Right lobe of liver (tissue), 6 donors: ENCODE measurements at regions not wholly inside any gene's neighbourhood (a gene's known extent, or its start where the extent isn't known, plus 50 kb on each side); places are given as distances from the start of the nearest gene placed in this dataset.

Experiments used
- ATAC-seq, 4 donors: fragments of 200-7000 bp; cut with Tn5 transposase; one replicate each; pipeline ENCODE4 v1.9.1; 2020; ENCODE audit warnings: mild to moderate bottlenecking in 4 of 4, moderate library complexity in 4 of 4
- DNase-seq, 3 donors: peaks; one replicate each; pipeline ENCODE4 v3.0.0-alpha.2; 2020
- H3K27ac ChIP-seq, 3 donors: fragments of 200-600 bp; one replicate each; pipeline ENCODE4 v1.8.0; 2022
- H3K27me3 ChIP-seq, 2 donors: fragments of 200-600 bp; one replicate each; pipeline ENCODE4 v1.8.0; 2022
- H3K36me3 ChIP-seq, 4 donors: fragments of 200-600 bp; sonication (generic) in 1 of 4; one replicate each; pipeline versions ENCODE4 v1.5.1 to v1.8.0; 2017 to 2022; ENCODE audit warnings: control low read depth in 1 of 4
- H3K4me1 ChIP-seq, 4 donors: fragments of 200-600 bp; sonication (generic) in 1 of 4; one replicate each; pipeline versions ENCODE4 v1.5.1 to v1.8.0; 2017 to 2022; ENCODE audit warnings: control low read depth in 1 of 4
- H3K4me3 ChIP-seq, 3 donors: fragments of 200-600 bp; one replicate each; pipeline ENCODE4 v1.8.0; 2022
- H3K9me3 ChIP-seq, 4 donors: fragments of 200-600 bp; sonication (generic) in 1 of 4; one replicate each; pipeline versions ENCODE4 v1.5.1 to v1.8.0; 2017 to 2022; ENCODE audit warnings: control low read depth in 1 of 4
- CTCF ChIP-seq, 4 donors: fragments of 200-600 bp in 3 of 4; fragments of 450-650 bp in 1 of 4; IDR thresholded peaks; one replicate each; pipeline versions ENCODE4 v1.5.1 to v1.8.0; 2016 to 2022; ENCODE audit warnings: antibody characterized with exemption in 4 of 4, mild to moderate bottlenecking in 2 of 4
- POLR2A ChIP-seq: fragments of 450-650 bp; IDR thresholded peaks from one replicate; pipeline ENCODE4 v1.6.1; 2017; ENCODE audit warnings: antibody characterized with exemption, mild to moderate bottlenecking
- WGBS: methylation state at CpG from one replicate; pipeline ENCODE4 v1.1.6; 2018; ENCODE audit warnings: low coverage, low lambda C conversion rate; ENCODE audit not compliant: insufficient coverage; ENCODE audit errors: missing lambda C conversion rate; 5-methylcytosine and 5-hydroxymethylcytosine counted together
- intact Hi-C, 2 donors: fragments of 100-400 bp; cut with DNase I; formaldehyde crosslinking; loops; one replicate each; pipeline versions ENCODE4 v1.11.2 to v1.14.1; 2022
- donor health status: DM: no; HTN: yes; CAD: no.
- donor health status: DM: no; HTN: no; CAD: no.
- donor health status: DM: no; HTN: no; CAD: no.
- donor health status: DM: no; HTN: yes; CAD: no.
- donor health status: DM: no; HTN: yes; CAD: no.

GRCh38 chr3:8197384-8197783 lies 304.2 kb upstream of the LMCD1 start:
- no peaks in the 10 kb centered on the region for H3K36me3 ChIP-seq
- DNase-seq (no peak), ATAC-seq (peak in 3 of 4 donors; percentile 14 to 40 (median 35))
- no peak overlapping the region for H3K27ac ChIP-seq
- intact Hi-C loops: no loop called here
- H3K4me1 ChIP-seq: no peaks in the 10 kb centered on the region
- H3K9me3 ChIP-seq: no peaks in the 10 kb centered on the region
- no peak overlapping the region for H3K4me3 ChIP-seq
- no peak for TF ChIP-seq CTCF (IDR thresholded peaks at IDR 0.05)
- no peak for TF ChIP-seq POLR2A
- no peaks in the 10 kb centered on the region for H3K27me3 ChIP-seq
- 68% methylated on average over 2 of the region's 2 CpGs for WGBS

- H3K4me1 ChIP-seq: no peaks in the 10 kb centered on the region
- H3K27ac ChIP-seq: no peak overlapping the region
- intact Hi-C loops: no loop called here
- TF ChIP-seq CTCF (IDR thresholded peaks at IDR 0.05): no peak
- no peak for TF ChIP-seq POLR2A
- no peak for DNase-seq
- H3K27me3 ChIP-seq: no peaks in the 10 kb centered on the region
- whole genome bisulfite sequencing: 72% methylated on average over 4 of the region's 4 CpGs
- H3K9me3 ChIP-seq: no peaks in the 10 kb centered on the region
- no peaks in the 10 kb centered on the region for H3K36me3 ChIP-seq
- H3K4me3 ChIP-seq: no peak overlapping the region
- ATAC-seq: no peak
Measured at GRCh38 chr3:8198605-8199004, 303.0 kb upstream of the LMCD1 start.

GRCh38 chr3:8200996-8201395 lies 300.6 kb upstream of the LMCD1 start:
- TF ChIP-seq POLR2A (no peak), CTCF (IDR thresholded peaks at IDR 0.05) (no peak)
- H3K4me1 ChIP-seq: no peaks in the 10 kb centered on the region
- no peak overlapping the region for H3K27ac ChIP-seq
- no peaks in the 10 kb centered on the region for H3K9me3 ChIP-seq
- 73% methylated on average over 3 of the region's 3 CpGs for WGBS
- ATAC-seq (no peak), DNase-seq (no peak)
- intact Hi-C loops: no loop called here
- H3K4me3 ChIP-seq: no peak overlapping the region
- no peaks in the 10 kb centered on the region for H3K27me3 ChIP-seq
- H3K36me3 ChIP-seq: no peaks in the 10 kb centered on the region

GRCh38 chr3:8201886-8202285 lies 299.7 kb upstream of the LMCD1 start:
- DNase-seq: no peak
- Histone ChIP-seq H3K4me1 (no peaks in the 10 kb centered on the region), H3K4me3 (no peak overlapping the region), H3K9me3 (no peaks in the 10 kb centered on the region), H3K27me3 (no peaks in the 10 kb centered on the region), H3K27ac (no peak overlapping the region), H3K36me3 (no peaks in the 10 kb centered on the region)
- TF ChIP-seq CTCF (IDR thresholded peaks at IDR 0.05) (no peak), POLR2A (no peak)
- WGBS: 93% methylated on average over 3 of the region's 4 CpGs
- intact Hi-C loops: no loop called here
- no peak for ATAC-seq

GRCh38 chr3:8204331-8204730 lies 297.3 kb upstream of the LMCD1 start:
- DNase-seq (no peak), ATAC-seq (no peak)
- intact Hi-C loops: no loop called here
- Histone ChIP-seq H3K36me3 (no peaks in the 10 kb centered on the region), H3K27ac (no peak overlapping the region), H3K9me3 (no peaks in the 10 kb centered on the region), H3K4me3 (no peak overlapping the region), H3K4me1 (no peaks in the 10 kb centered on the region), H3K27me3 (no peaks in the 10 kb centered on the region)
- TF ChIP-seq CTCF (IDR thresholded peaks at IDR 0.05) (no peak), POLR2A (no peak)
- WGBS: 55% methylated on average over 5 of the region's 5 CpGs
